Stimulated activated CD4-positive, alpha-beta T cell treated with anti-CD3 and anti-CD28 coated beads, Interleukin-4, amount 100 ng/mL, for 4 hours (primary cell): ENCODE measurements at regions not wholly inside any gene's neighbourhood (a gene's known extent, or its start where the extent isn't known, plus 50 kb on each side); places are given as distances from the start of the nearest gene placed in this dataset.
"Not testable (repeated sequence)": the region's sequence is repeated elsewhere in the genome, so short reads cannot be mapped to it uniquely, and the experiment has no call there.

Experiments
- DNase-seq, 2 experiments: peaks; one replicate each; pipeline ENCODE4 v3.0.0-alpha.2; 2020

GRCh38 chr3:153952091-153952490 lies 169.1 kb upstream of the ARHGEF26 start:
- DNase-seq = no peak

GRCh38 chr3:153956613-153957012 lies 164.6 kb upstream of the ARHGEF26 start:
- DNase-seq = no peak

DNA sequence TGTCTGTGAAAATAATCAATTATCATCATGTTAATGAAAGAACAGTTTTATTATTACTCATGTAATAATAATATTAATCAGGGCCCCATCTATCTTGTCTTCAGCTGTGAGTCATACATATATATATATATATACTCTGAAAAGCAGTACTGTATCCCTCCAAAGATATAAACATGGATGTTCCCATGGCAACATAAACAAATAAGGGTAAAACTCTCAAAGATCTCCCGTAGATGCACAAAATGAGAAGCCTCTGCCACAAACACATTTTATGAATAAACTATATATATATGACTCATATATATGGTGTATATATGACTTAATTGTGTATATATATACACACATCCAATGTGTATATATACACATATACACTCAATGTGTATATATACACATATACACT lies 163.8 kb upstream of the ARHGEF26 start:
- no peak for DNase-seq

DNA sequence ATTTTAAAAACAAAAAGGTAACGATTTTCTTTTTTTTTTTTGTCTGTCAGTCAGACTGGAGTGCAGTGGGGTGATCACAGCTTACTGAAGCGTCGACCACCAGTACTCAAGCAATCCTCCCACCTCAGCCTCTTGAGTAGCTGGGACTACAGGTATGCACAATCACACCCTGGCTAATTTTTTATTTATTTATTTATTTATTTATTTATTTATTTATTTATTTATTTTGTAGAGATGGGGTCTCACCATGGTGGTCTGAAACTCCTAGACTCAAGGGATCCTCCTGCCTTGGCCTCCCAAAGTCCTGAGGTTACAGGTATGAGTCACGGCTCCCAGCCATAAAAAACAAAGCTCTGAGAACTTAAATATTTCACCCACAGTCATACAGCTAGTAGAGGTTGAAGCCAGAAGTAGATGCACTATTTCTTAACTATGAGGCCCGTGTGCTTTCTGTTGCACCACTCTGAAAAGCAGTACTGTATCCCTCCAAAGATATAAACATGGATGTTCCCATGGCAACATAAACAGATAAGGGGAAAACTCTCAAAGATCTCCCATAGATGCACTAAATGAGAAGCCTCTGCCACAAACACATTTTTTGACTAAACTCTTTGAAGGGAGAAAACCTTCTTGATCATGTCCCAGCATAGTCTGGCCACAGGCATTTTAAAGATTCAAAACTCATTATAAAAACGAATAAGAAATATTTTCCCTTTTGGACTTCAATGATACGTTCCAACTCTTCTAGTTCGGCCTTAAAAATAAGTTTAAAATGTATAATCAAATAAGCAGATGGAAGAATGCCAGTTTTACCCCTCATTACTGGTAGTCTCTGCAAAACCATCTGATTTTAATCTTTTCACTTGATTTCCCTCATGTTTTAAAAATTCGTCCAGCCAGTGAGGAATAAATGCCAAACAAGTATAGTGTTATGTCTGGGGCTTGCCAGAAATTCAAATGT lies 162.3 kb upstream of the ARHGEF26 start:
- no peak for DNase-seq

GRCh38 chr3:153960458-153961074 lies 160.6 kb upstream of the ARHGEF26 start:
- DNase-seq = no peak

GRCh38 chr3:153961494-153961893 lies 159.7 kb upstream of the ARHGEF26 start:
- DNase-seq = no peak

DNA sequence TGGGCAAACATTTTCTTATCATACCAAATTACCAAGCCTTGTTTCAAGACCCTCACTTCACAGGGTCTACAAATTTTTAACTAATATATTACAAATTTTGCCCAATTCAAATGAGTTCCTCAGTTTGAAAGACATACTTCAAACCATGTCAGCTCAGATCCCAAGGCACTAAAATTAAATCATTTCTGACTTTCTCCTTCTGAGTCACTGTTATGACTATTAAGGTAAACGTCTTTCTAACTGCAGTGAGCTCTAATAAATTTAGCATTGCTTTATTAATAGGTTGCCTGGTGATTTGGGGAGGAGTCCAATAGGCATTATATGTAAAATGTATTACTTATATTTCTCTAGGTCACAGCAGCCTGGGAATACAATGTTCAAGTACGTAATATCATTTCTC lies 158.2 kb upstream of the ARHGEF26 start:
- no peak for DNase-seq

GRCh38 chr3:153967260-153967659 lies 153.9 kb upstream of the ARHGEF26 start:
- no peak for DNase-seq

- no peak for DNase-seq
Observed at GRCh38 chr3:153970047-153970446, 151.1 kb upstream of the ARHGEF26 start.

- no peak for DNase-seq
Observed at GRCh38 chr3:153970741-153971347, 150.3 kb upstream of the ARHGEF26 start.

DNA sequence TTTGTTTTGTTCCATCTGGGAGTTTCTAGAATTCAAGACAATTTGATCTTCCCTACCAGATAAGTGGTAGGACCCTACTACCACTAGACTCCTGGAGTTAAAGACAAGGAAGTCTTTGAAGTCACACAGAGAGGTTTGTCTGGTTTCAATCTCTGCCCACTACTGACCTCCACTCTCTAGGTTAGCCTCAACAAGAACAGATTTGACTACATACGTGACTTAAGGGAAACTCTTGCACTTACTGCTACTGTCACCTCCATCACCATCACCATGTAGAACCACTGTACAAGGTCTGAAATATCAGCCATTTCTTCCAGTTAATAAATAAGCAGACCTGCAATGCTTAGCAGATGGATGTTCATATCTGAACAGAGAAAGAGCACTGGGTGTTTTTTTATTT lies 148.3 kb upstream of the ARHGEF26 start:
- no peak for DNase-seq

- no peak for DNase-seq
Observed at GRCh38 chr3:153973722-153974265, 147.4 kb upstream of the ARHGEF26 start.

DNA sequence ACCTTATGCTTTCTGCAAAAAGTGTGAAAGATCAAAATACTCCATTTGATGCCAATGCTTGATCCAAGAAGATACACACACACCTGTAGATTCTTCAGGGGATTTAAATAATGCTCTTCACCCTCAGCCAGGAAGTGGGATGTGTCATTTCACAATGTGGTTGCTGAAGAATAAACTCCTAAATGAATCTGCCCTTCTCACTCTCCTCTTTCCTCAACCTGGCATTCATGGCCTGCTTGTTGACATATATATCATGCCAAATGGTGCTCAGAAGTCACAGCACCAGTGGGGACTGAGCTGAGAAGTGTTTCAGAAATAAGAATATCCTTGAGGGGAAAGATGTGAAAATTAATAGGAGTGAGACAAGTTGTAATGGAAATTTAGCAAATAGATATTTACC lies 146.6 kb upstream of the ARHGEF26 start:
- DNase-seq = no peak

GRCh38 chr3:153976891-153977554 lies 144.2 kb upstream of the ARHGEF26 start:
- no peak for DNase-seq

DNA sequence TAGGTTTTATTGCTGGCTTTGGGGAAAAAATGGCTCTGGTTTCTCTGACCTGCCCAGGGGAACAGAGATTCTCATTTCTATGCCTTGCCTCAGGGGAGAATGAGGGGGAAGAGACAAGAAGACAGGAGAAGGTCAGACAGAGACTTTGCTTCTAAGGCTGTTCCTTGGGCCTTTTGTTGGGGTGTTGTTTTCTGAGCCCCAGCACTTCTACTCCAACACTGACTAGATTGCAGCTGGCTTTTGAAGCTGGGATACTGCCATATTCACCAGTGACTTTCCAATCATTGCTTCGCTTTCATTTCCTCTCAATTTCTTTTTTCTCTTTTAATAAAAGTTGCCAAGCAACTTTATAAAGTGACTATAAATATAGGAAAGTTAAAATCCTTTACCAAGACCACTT lies 143.2 kb upstream of the ARHGEF26 start:
- DNase-seq = no peak

GRCh38 chr3:153979418-153980251 lies 141.6 kb upstream of the ARHGEF26 start:
- DNase-seq = no peak

- no peak for DNase-seq
Observed at GRCh38 chr3:153980252-153980590, 141.0 kb upstream of the ARHGEF26 start.

DNA sequence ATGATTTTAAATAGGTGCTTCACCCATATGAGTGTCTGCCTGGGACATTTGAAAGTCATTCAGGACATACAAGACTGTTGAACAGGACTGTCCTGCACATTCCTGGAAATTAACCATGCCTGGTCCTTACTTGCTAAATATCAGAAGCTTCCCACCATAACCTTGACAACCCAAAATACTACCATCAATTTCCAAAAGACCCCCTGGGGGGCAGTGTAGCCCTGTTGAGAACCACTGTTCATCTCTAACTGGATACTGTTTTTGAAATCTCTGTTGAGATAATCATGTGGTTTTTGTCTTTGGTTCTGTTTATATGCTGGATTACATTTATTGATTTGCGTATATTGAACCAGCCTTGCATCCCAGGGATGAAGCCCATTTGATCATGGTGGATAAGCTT lies 123.8 kb upstream of the ARHGEF26 start:
- not testable (repeated sequence) for DNase-seq

DNA sequence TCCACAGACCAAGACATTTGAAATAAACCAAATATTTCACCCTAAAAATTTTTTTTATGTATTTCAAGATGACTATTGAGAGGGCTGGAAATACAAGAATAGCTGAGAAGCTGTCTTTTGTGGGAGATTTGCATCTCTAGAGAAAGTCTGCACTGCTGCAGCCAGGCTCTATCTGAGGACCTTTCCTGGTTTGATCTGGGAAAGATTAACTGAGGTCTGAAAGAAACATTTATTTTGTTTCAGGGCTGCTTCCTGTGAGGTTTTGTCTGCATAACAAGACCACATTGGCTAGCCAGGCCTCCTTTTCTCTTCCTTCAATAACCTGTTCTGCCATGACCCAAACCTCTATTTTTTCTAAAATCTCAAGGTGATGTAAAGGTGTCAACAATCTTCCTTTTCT lies 117.5 kb upstream of the ARHGEF26 start:
- no peak for DNase-seq

DNA sequence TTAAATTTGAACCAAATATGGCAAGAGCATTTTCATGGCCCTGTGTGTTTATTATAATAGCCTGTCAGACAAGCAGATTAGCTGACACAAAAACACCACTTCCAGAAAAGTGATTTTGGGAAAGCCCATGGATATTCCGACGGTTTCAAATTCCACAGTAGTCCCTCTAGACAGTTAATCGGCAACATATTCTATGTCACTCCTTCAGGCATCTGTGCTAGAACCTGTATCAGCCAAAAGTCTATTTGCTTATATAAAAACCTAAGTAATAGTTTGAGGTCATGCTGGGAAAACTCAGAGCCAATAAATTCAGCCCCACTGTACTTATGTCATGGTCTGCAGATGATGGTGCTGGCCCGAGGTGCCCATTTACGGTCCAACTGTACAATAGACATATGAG lies 110.2 kb upstream of the ARHGEF26 start:
- no peak for DNase-seq

- DNase-seq = no peak
Observed at GRCh38 chr3:154013736-154014135, 107.5 kb upstream of the ARHGEF26 start.

DNA sequence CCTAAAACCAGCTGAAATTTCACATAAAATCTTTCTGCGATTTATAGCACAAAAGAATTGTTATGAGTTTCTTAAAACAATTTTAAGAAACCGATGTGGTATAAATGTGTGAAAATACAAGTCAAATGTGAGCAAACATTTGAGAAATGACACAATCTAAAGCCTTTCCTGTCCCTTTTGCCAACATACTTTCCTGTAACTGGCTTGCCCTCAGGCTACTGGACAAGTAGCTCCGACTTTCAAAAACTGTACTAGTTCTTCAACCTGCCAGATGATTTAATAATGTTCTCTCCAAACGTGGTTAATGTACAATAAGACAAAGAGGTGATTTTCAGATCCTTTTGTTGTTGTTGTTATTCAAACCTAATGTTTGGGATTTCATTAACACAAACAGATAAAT lies 105.9 kb upstream of the ARHGEF26 start:
- no peak for DNase-seq
